GM21526 (cell line): ENCODE measurements at regions not wholly inside any gene's neighbourhood (a gene's known extent, or its start where the extent isn't known, plus 50 kb on each side); places are given as distances from the start of the nearest gene placed in this dataset.
"Not testable (repeated sequence)": the region's sequence is repeated elsewhere in the genome, so short reads cannot be mapped to it uniquely, and the experiment has no call there.

Experiments used
- ATAC-seq: cut with Tn5 transposase; IDR thresholded peaks from one replicate; pipeline ENCODE4 v1.9.1; 2021; ENCODE audit warnings: moderate library complexity; ENCODE audit not compliant: unreplicated experiment, low FRiP score

- ATAC-seq, result not testable (repeated sequence)
Measured at GRCh38 chr15:77883012-77883411, 194.5 kb downstream of the TBC1D2B start.

GRCh38 chr15:77881950-77882349 lies 195.6 kb downstream of the TBC1D2B start:
- no peak for ATAC-seq

DNA sequence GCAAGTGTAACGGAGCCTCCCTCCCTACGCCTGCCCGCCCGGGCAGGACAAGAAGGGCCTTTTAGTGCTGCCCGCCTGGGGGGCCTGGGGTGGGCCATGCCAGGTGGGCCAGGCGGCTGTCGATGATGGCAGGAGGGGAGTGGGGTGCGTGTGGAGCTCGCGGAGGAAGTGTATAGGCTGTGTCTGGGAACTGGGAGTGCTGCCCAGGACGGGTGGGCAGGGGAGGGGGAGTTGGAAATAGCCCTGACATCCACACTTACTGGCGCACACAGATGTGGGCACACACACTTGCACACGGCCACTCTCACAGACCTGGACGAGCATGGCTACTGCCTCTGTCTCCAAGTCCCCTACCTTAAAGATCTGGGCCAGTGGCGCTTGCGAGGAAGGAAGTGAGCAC lies 196.0 kb downstream of the TBC1D2B start:
- ATAC-seq, result not testable (repeated sequence)

- not testable (repeated sequence) for ATAC-seq
Measured at GRCh38 chr15:77879466-77879865, 198.0 kb downstream of the TBC1D2B start.

DNA sequence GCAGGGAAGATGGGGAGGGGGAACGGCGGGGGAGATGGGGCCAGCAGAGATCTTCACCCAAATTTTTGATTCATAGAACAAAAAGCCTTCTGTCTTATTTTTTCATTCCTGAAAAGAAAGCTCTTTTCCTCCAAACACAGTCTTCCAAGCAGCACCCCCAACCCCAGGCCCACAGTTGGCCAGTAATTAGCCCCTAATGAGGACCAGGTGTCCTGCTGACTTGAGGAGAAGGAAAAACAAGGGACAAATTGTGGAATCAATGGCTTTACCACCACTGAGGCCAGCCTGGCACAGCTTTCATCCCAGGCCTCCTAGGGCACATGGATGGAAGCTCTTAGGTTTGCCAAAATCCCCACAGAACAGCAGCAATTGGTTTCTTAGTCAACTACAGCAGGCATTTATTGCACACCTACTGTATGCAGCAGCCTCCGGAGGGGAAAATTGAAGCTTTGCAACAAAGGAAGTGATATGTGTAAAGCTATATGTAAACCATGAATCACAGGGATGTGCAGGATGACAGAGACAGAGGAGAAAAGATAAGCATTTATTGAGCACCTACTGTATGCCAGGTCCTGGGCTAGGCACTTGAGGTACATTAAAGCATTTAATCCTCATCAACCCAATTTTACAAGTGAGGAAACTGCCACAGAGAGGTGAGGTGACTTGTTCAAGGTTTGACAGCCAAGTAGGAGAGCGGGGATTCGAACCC lies 199.5 kb downstream of the TBC1D2B start:
- ATAC-seq, result no peak

DNA sequence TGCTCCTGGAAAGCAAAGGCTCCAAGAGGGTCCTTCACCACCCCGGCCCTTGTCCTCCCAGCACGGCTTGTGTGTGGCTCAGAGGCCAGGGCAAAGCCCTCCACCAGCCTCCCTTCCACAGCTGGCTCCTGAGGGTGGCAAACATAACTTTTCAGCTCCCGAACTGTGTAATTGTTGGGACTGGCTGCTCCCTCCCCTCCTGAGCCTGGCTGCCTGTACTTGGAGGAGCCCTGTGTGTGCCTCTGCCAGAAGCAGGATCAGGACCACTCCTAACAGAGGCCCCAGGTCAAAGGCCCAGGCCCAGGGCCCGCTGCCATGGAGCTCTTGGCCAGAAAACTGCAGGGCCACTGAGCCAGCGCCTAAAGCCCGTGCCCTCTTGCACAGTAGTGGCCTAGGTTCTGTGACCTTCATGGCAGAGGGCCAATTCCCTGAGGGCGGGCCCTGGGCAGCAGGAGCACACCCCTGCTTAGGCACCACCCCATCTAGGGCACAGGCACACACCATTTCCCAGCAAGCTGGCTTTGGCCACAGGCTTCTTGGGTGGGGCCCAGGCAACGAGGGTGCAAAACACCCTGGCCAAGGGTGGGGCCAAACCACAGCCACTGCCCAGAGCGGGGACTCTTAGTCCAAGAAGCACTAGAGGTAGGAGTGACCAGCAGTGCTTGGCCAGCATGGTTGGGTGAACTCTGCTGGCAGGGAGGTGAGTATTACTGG lies 201.2 kb downstream of the TBC1D2B start:
- ATAC-seq, result not testable (repeated sequence)

DNA sequence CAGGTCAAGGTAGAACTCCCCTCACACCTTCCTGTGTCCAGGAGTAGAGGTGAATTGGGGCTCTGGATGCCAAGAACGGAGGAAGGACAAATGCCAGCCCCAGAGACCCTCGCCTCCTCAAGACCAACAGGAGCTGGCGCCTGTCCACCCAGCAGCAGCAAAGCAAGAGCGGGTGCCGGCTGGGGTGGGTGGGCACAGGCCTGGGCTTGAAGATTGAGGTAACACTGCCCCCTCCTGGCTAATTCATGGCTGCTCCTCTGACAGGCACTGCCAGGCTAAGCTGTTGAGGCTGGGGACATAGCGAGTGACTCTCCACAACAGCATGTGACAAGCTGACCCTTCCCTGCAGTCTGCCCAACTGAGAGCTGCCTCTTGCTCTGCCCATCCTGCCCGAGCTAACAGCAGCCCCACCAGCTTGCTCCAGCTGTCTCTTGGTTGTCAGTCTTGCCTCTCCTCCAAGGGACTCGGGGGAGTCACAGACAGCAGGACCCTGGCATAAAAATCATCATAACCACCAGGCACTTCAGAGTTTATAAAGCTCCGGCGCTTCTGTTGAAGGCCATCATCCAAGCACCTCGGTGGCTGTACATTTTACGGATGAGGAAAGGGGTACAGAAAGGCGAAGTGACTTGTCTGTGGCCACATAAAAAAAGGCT lies 202.3 kb downstream of the TBC1D2B start:
- not testable (repeated sequence) for ATAC-seq

DNA sequence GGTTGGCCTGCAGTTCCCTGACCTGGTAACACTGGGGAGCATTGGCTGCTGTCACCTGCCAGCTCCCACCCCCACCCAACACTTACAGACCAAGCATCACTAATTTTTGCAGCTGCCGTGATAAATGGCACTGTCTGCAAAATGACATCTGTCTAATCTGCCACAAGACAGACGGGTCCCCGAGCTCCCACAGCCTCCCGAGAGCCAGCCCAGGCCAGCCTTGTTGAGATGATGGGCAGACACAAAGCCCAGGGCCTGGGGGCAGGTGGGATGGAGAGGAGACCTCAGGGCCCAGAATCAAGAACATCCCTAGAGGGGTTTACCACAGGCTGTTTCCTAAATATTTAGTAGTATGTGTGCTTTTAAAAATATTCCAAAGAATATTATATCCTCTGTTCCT lies 203.4 kb downstream of the TBC1D2B start:
- ATAC-seq, result no peak

- ATAC-seq, result not testable (repeated sequence)
Measured at GRCh38 chr15:77872521-77873425, 204.7 kb downstream of the TBC1D2B start.

- no peak for ATAC-seq
Measured at GRCh38 chr15:77871852-77872371, 205.6 kb downstream of the TBC1D2B start.

GRCh38 chr15:77870195-77871065 lies 207.1 kb downstream of the TBC1D2B start:
- ATAC-seq, result no peak

DNA sequence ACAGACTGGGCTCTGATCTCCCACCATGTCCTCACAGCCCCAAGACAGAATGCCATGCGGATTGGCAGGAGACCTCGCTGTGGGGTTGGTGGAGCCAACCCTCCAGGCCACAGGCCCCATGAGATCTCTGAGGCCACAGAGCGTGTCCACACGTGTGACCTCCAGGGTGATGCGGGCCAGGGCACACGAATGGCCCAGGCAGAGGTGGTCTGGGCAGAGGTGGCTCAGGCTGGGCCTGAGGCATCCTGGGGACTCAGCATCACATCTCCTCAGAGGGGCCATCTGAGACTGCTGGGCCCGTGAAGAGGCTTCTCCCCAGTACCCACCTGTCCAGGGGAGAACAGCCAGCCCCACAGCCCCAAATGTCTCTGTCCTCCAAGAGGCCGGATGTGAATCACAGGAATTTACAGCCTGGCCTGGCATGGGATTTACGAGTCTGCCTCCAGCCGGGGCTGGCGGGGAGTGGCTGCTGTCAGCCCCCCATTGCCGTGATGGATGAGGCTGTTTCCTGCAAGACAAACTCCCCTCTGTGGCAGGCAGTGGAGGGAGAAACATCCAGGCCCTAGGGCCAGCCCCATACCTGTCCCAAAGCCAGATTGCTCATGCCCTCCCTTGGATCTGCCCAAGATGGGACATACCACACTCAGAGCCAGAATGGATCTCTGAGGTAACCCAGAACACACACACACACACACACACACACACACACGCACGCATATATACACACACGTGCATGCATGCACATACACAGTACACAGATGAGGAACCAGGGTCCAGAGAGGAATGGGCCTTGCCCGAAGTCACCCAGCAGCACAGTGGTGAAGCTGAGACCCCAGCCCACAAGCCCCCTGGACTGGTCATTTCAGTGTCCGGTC lies 208.3 kb downstream of the TBC1D2B start:
- ATAC-seq, result no peak

DNA sequence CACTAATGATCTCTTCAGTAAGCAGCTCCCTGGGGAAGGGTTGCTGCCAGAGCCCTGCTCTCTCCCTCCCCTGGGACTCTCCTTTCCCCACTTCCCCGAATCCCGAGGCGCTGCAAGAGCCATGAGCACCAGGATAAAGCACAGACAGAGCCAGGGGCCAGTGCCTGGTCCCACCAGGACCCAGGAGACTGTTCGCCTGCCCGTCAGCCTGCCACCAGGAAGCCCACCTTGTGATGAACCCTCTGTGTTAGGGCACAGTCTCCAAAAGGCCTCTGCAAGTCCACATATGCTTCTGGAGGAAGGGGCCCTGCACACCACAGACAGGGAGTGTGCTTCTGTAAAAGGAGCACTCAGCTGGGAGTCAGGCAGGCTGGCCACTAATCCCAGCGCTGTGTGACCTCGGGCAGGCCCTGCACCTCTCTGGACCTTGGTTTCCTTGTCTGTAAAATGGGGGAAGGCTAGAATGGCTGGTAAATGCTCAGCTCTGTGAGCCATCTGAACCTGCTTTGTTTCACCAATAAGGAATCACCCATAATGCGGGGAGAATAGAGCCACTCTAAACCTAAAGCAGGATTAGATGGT lies 209.4 kb downstream of the TBC1D2B start:
- ATAC-seq, result not testable (repeated sequence)

GRCh38 chr15:77867266-77868047 lies 210.1 kb downstream of the TBC1D2B start:
- ATAC-seq, result no peak

GRCh38 chr15:77866596-77867125 lies 210.8 kb downstream of the TBC1D2B start:
- ATAC-seq, result no peak

DNA sequence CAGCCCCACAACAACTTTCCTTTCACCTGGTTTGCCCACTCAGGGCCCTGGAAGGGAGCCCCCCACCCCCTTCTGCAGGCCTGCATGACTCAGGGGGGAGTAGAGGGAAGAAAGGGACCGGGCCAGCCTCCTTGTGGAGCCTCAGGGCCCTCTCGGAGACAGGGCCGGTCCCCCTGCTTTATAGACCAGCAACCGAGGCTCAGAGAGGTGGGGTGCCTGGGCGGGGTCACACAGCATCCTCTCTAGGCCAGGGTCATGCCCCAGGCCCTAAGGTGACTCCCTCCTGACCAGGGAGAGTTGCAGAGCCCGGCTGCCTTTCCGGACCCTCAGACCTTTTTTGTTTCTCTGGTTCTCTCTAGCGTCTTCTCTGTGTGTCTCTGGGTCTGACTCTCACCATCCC lies 211.3 kb downstream of the TBC1D2B start:
- no peak for ATAC-seq

GRCh38 chr15:77865701-77866100 lies 211.8 kb downstream of the TBC1D2B start:
- no peak for ATAC-seq
